Immature natural killer cell (primary cell): ENCODE measurements at regions not wholly inside any gene's neighbourhood (a gene's known extent, or its start where the extent isn't known, plus 50 kb on each side); places are given as distances from the start of the nearest gene placed in this dataset.
"Not testable (repeated sequence)": the region's sequence is repeated elsewhere in the genome, so short reads cannot be mapped to it uniquely, and the experiment has no call there.

Experiments used
- DNase-seq, 3 donors: peaks; one replicate each; pipeline ENCODE4 v3.0.0; 2022; ENCODE audit warnings: mixed read lengths in 1 of 3
- H3K27ac Mint-ChIP-seq, 6 donors: one replicate each; pipeline ENCODE4 v1.8.0; 2020; ENCODE audit warnings: mixed read lengths in 6 of 6, mild to moderate bottlenecking in 5 of 6, inconsistent platforms in 4 of 6, moderate library complexity in 3 of 6
- H3K27me3 Mint-ChIP-seq, 3 donors: one replicate each; pipeline ENCODE4 v1.8.0; 2020 to 2021; ENCODE audit warnings: low read depth in 3 of 3, mild to moderate bottlenecking in 3 of 3, mixed read lengths in 3 of 3, moderate library complexity in 3 of 3, inconsistent platforms in 1 of 3
- H3K36me3 Mint-ChIP-seq, 3 donors: one replicate each; pipeline ENCODE4 v1.8.0; 2020; ENCODE audit warnings: mixed read lengths in 3 of 3, inconsistent platforms in 2 of 3, mild to moderate bottlenecking in 2 of 3
- H3K4me1 Mint-ChIP-seq, 2 donors: one replicate each; pipeline ENCODE4 v1.8.0; 2020; ENCODE audit warnings: inconsistent platforms in 2 of 2, mild to moderate bottlenecking in 2 of 2, mixed read lengths in 2 of 2, moderate library complexity in 1 of 2
- H3K4me3 Mint-ChIP-seq, 5 donors: one replicate each; pipeline ENCODE4 v1.8.0; 2020; ENCODE audit warnings: mild to moderate bottlenecking in 5 of 5, mixed read lengths in 5 of 5, inconsistent platforms in 3 of 5, moderate library complexity in 3 of 5
- H3K9me3 Mint-ChIP-seq, 6 donors: one replicate each; pipeline ENCODE4 v1.8.0; 2020; ENCODE audit warnings: mild to moderate bottlenecking in 6 of 6, mixed read lengths in 6 of 6, inconsistent platforms in 4 of 6, moderate library complexity in 3 of 6

- H3K36me3 Mint-ChIP-seq: no peaks in the 10 kb centered on the region
- H3K27me3 Mint-ChIP-seq: peaks cover 0 to 7% (median 2%) of the 10 kb centered on the region in 3 donors
- H3K4me3 Mint-ChIP-seq: no peak overlapping the region
- H3K27ac Mint-ChIP-seq: no peak overlapping the region
- peaks cover 0 to 1% (median 0%) of the 10 kb centered on the region in 6 donors for H3K9me3 Mint-ChIP-seq
- DNase-seq: peak; percentile 3 to 18 (median 13)
- H3K4me1 Mint-ChIP-seq: no peaks in the 10 kb centered on the region
These were observed 85.6 kb upstream of the SSTR4 start for GRCh38 chr20:22949331-22950109.

- no peak for DNase-seq
- H3K4me3 Mint-ChIP-seq: no peak overlapping the region
- no peaks in the 10 kb centered on the region for H3K9me3 Mint-ChIP-seq
- peaks cover 0 to 8% (median 2%) of the 10 kb centered on the region in 3 donors for H3K27me3 Mint-ChIP-seq
- H3K27ac Mint-ChIP-seq: no peak overlapping the region
- H3K36me3 Mint-ChIP-seq: no peaks in the 10 kb centered on the region
- no peaks in the 10 kb centered on the region for H3K4me1 Mint-ChIP-seq
These were observed 83.1 kb upstream of the SSTR4 start for GRCh38 chr20:22951966-22952365.

- Mint-ChIP-seq H3K27ac (no peak overlapping the region), H3K4me3 (no peak overlapping the region), H3K27me3 (peaks cover 0 to 7% (median 0%) of the 10 kb centered on the region in 3 donors), H3K36me3 (no peaks in the 10 kb centered on the region), H3K9me3 (peaks cover 0 to 3% (median 0%) of the 10 kb centered on the region in 6 donors), H3K4me1 (peaks cover 0 to 3% of the 10 kb centered on the region in 2 donors)
- no peak for DNase-seq
These were observed 80.5 kb upstream of the SSTR4 start for GRCh38 chr20:22954661-22955060.

GRCh38 chr20:22958390-22958789, 76.7 kb upstream of the SSTR4 start:
- H3K27me3 Mint-ChIP-seq: peaks cover 0 to 4% (median 2%) of the 10 kb centered on the region in 3 donors
- H3K27ac Mint-ChIP-seq: no peak overlapping the region
- peaks cover 0 to 3% (median 0%) of the 10 kb centered on the region in 6 donors for H3K9me3 Mint-ChIP-seq
- H3K36me3 Mint-ChIP-seq: no peaks in the 10 kb centered on the region
- DNase-seq: no peak
- peaks cover 0 to 3% of the 10 kb centered on the region in 2 donors for H3K4me1 Mint-ChIP-seq
- H3K4me3 Mint-ChIP-seq: no peak overlapping the region

- Mint-ChIP-seq H3K9me3 (peaks cover 0 to 3% (median 0%) of the 10 kb centered on the region in 6 donors), H3K4me3 (no peak overlapping the region), H3K27ac (no peak overlapping the region), H3K36me3 (no peaks in the 10 kb centered on the region), H3K27me3 (peaks cover 2 to 3% (median 2%) of the 10 kb centered on the region in 3 donors), H3K4me1 (peaks cover 0 to 3% of the 10 kb centered on the region in 2 donors)
- no peak for DNase-seq
These were observed 72.3 kb upstream of the SSTR4 start for GRCh38 chr20:22962567-22963439.

GRCh38 chr20:22963581-22963980, 71.5 kb upstream of the SSTR4 start:
- no peak overlapping the region for H3K4me3 Mint-ChIP-seq
- H3K36me3 Mint-ChIP-seq: no peaks in the 10 kb centered on the region
- peaks cover 0 to 3% of the 10 kb centered on the region in 2 donors for H3K4me1 Mint-ChIP-seq
- H3K27ac Mint-ChIP-seq: no peak overlapping the region
- peaks cover 0 to 3% (median 0%) of the 10 kb centered on the region in 6 donors for H3K9me3 Mint-ChIP-seq
- DNase-seq: no peak
- H3K27me3 Mint-ChIP-seq: peaks cover 2 to 8% (median 3%) of the 10 kb centered on the region in 3 donors

GRCh38 chr20:22966787-22967464, 68.2 kb upstream of the SSTR4 start:
- Mint-ChIP-seq H3K36me3 (no peaks in the 10 kb centered on the region), H3K27me3 (peaks cover 0 to 8% (median 5%) of the 10 kb centered on the region in 3 donors), H3K4me1 (no peaks in the 10 kb centered on the region), H3K27ac (no peak overlapping the region), H3K9me3 (no peaks in the 10 kb centered on the region), H3K4me3 (no peak overlapping the region)
- no peak for DNase-seq

- H3K27ac Mint-ChIP-seq, H3K27me3 Mint-ChIP-seq, H3K36me3 Mint-ChIP-seq, H3K4me3 Mint-ChIP-seq, DNase-seq, H3K9me3 Mint-ChIP-seq, H3K4me1 Mint-ChIP-seq: not testable (repeated sequence)
These were observed 67.4 kb upstream of the SSTR4 start for GRCh38 chr20:22967706-22968105.

GRCh38 chr20:22969031-22969430, 66.1 kb upstream of the SSTR4 start:
- H3K9me3 Mint-ChIP-seq, DNase-seq, H3K27ac Mint-ChIP-seq, H3K27me3 Mint-ChIP-seq, H3K36me3 Mint-ChIP-seq, H3K4me1 Mint-ChIP-seq, H3K4me3 Mint-ChIP-seq: not testable (repeated sequence)

- H3K4me1 Mint-ChIP-seq, H3K36me3 Mint-ChIP-seq, DNase-seq, H3K4me3 Mint-ChIP-seq, H3K9me3 Mint-ChIP-seq, H3K27ac Mint-ChIP-seq: not testable (repeated sequence)
- peaks cover 2 to 11% (median 6%) of the 10 kb centered on the region in 3 donors for H3K27me3 Mint-ChIP-seq
These were observed 64.0 kb upstream of the SSTR4 start for GRCh38 chr20:22971077-22971476.

GRCh38 chr20:22974354-22974753, 60.8 kb upstream of the SSTR4 start:
- H3K4me3 Mint-ChIP-seq: no peak overlapping the region
- peaks cover 2 to 8% (median 3%) of the 10 kb centered on the region in 3 donors for H3K27me3 Mint-ChIP-seq
- H3K27ac Mint-ChIP-seq: no peak overlapping the region
- no peaks in the 10 kb centered on the region for H3K4me1 Mint-ChIP-seq
- H3K36me3 Mint-ChIP-seq: no peaks in the 10 kb centered on the region
- peaks cover 0 to 2% (median 0%) of the 10 kb centered on the region in 6 donors for H3K9me3 Mint-ChIP-seq
- no peak for DNase-seq

GRCh38 chr20:22977047-22977785, 57.9 kb upstream of the SSTR4 start:
- Mint-ChIP-seq H3K4me1 (no peaks in the 10 kb centered on the region), H3K27me3 (peaks cover 3 to 11% (median 4%) of the 10 kb centered on the region in 3 donors), H3K9me3 (peaks cover 0 to 3% (median 0%) of the 10 kb centered on the region in 6 donors), H3K27ac (no peak overlapping the region), H3K4me3 (no peak overlapping the region), H3K36me3 (no peaks in the 10 kb centered on the region)
- DNase-seq: no peak

GRCh38 chr20:22984008-22984407, 51.1 kb upstream of the SSTR4 start:
- Mint-ChIP-seq H3K27ac (no peak overlapping the region), H3K27me3 (peaks cover 0 to 3% (median 2%) of the 10 kb centered on the region in 3 donors), H3K4me3 (no peak overlapping the region), H3K4me1 (no peaks in the 10 kb centered on the region), H3K36me3 (no peaks in the 10 kb centered on the region), H3K9me3 (peaks cover 0 to 3% (median 0%) of the 10 kb centered on the region in 6 donors)
- no peak for DNase-seq
